ENCODE measurements at regions not wholly inside any gene's neighbourhood (a gene's known extent, or its start where the extent isn't known, plus 50 kb on each side); places are given as distances from the start of the nearest gene placed in this dataset.

GRCh38 chr5:166883016-166883415 lies 1408.4 kb upstream of the WWC1 start:
- Histone ChIP-seq H3K4me3 (no peak overlapping the region), H3K9me3 (no peaks in the 10 kb centered on the region), H3K27me3 (no peaks in the 10 kb centered on the region), H3K27ac (no peak overlapping the region), H3K4me1 (no peaks in the 10 kb centered on the region), H3K36me3 (no peaks in the 10 kb centered on the region)
- intact Hi-C loops (cut with DNase I): no loop called here
- DNase-seq (no peak), ATAC-seq (no peak)
- WGBS (ENCODE audit: insufficient coverage, low coverage, low lambda C conversion rate, missing lambda C conversion rate): 64% methylated on average over 4 of the region's 4 CpGs
- TF ChIP-seq CTCF (IDR thresholded peaks at IDR 0.05) (no peak), POLR2A (IDR thresholded peaks at IDR 0.05) (no peak)

GRCh38 chr5:166898166-166898565 lies 1393.3 kb upstream of the WWC1 start:
- TF ChIP-seq CTCF (IDR thresholded peaks at IDR 0.05): no peak
- TF ChIP-seq POLR2A (IDR thresholded peaks at IDR 0.05): no peak
- Histone ChIP-seq H3K27ac (no peak overlapping the region), H3K9me3 (no peaks in the 10 kb centered on the region), H3K4me1 (no peaks in the 10 kb centered on the region), H3K4me3 (no peak overlapping the region), H3K36me3 (no peaks in the 10 kb centered on the region), H3K27me3 (no peaks in the 10 kb centered on the region)
- intact Hi-C loops (cut with DNase I): no loop called here
- WGBS (ENCODE audit: insufficient coverage, low coverage, low lambda C conversion rate, missing lambda C conversion rate): 43% methylated on average over 6 of the region's 6 CpGs
- DNase-seq (no peak), ATAC-seq (no peak)

GRCh38 chr5:166899343-166899742 lies 1392.1 kb upstream of the WWC1 start:
- ATAC-seq (no peak), DNase-seq (no peak)
- no peak overlapping the region for H3K27ac ChIP-seq
- no peak overlapping the region for H3K4me3 ChIP-seq
- H3K4me1 ChIP-seq: no peaks in the 10 kb centered on the region
- no peaks in the 10 kb centered on the region for H3K36me3 ChIP-seq
- TF ChIP-seq POLR2A (IDR thresholded peaks at IDR 0.05) (no peak), CTCF (IDR thresholded peaks at IDR 0.05) (no peak)
- no peaks in the 10 kb centered on the region for H3K9me3 ChIP-seq
- H3K27me3 ChIP-seq: no peaks in the 10 kb centered on the region
- WGBS (ENCODE audit: insufficient coverage, low coverage, low lambda C conversion rate, missing lambda C conversion rate): 89% methylated on average over 5 of the region's 5 CpGs
- intact Hi-C loops (cut with DNase I): no loop called here

GRCh38 chr5:166904571-166904970 lies 1386.9 kb upstream of the WWC1 start:
- H3K27ac ChIP-seq: no peak overlapping the region
- no peaks in the 10 kb centered on the region for H3K9me3 ChIP-seq
- H3K36me3 ChIP-seq: no peaks in the 10 kb centered on the region
- intact Hi-C loops (cut with DNase I): no loop called here
- H3K4me3 ChIP-seq: no peak overlapping the region
- WGBS (ENCODE audit: insufficient coverage, low coverage, low lambda C conversion rate, missing lambda C conversion rate): 71% methylated on average over 6 of the region's 7 CpGs
- ATAC-seq: no peak
- no peaks in the 10 kb centered on the region for H3K4me1 ChIP-seq
- no peaks in the 10 kb centered on the region for H3K27me3 ChIP-seq
- DNase-seq: no peak
- TF ChIP-seq POLR2A (IDR thresholded peaks at IDR 0.05): no peak
- TF ChIP-seq CTCF (IDR thresholded peaks at IDR 0.05): no peak
